ENCODE measurements at regions not wholly inside any gene's neighbourhood (a gene's known extent, or its start where the extent isn't known, plus 50 kb on each side); places are given as distances from the start of the nearest gene placed in this dataset.

DNA sequence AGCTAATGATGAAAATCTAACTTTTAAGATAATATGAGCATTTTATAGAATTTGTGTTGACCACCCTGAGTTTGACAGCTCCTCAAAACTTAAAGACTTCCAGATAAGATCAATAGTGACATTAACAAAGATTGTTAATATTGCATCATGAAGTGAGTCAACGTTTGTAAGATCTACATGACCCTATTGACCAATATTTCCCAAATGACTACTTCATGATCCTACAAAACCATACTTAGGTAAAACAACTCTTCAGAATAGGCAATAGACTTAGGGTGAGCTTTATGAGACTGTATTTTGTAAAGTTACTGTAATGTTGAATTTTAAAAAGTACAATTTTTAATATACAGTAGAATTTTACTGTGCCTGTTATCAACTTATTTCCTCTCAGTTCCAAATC, 422.7 kb upstream of the ALCAM start:
- TF ChIP-seq, protein P1, sequence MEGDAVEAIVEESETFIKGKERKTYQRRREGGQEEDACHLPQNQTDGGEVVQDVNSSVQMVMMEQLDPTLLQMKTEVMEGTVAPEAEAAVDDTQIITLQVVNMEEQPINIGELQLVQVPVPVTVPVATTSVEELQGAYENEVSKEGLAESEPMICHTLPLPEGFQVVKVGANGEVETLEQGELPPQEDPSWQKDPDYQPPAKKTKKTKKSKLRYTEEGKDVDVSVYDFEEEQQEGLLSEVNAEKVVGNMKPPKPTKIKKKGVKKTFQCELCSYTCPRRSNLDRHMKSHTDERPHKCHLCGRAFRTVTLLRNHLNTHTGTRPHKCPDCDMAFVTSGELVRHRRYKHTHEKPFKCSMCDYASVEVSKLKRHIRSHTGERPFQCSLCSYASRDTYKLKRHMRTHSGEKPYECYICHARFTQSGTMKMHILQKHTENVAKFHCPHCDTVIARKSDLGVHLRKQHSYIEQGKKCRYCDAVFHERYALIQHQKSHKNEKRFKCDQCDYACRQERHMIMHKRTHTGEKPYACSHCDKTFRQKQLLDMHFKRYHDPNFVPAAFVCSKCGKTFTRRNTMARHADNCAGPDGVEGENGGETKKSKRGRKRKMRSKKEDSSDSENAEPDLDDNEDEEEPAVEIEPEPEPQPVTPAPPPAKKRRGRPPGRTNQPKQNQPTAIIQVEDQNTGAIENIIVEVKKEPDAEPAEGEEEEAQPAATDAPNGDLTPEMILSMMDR (optimal IDR thresholded peaks at IDR 0.05 in 1 of 3, IDR thresholded peaks at IDR 0.05 in 1 of 3, conservative IDR thresholded peaks at IDR 0.05 in 1 of 3; ENCODE audit: extremely low read depth in 1 of 3, insufficient read depth in 2 of 3, low read length in 3 of 3): no peak
- TF ChIP-seq EZH2 (IDR thresholded peaks at IDR 0.05; ENCODE audit: low read length): no peak
